Ureter (tissue), 1 donor: ENCODE measurements at regions not wholly inside any gene's neighbourhood (a gene's known extent, or its start where the extent isn't known, plus 50 kb on each side); places are given as distances from the start of the nearest gene placed in this dataset.
"Not testable (repeated sequence)": the region's sequence is repeated elsewhere in the genome, so short reads cannot be mapped to it uniquely, and the experiment has no call there.

ENCODE experiments used
- DNase-seq: peaks from one replicate; pipeline ENCODE4 v3.0.0-alpha.2; 2020; ENCODE audit warnings: low spot score
- donor health status: DM: yes; HTN: yes; CAD: no.

- DNase-seq: no peak
These were observed 192.6 kb upstream of the E2F8 start for GRCh38 chr11:19433367-19433766.

GRCh38 chr11:19432370-19433061 lies 191.8 kb upstream of the E2F8 start:
- no peak for DNase-seq

- no peak for DNase-seq
These were observed 190.1 kb upstream of the E2F8 start for GRCh38 chr11:19430754-19431398.

GRCh38 chr11:19430346-19430745 lies 189.6 kb upstream of the E2F8 start:
- DNase-seq: no peak

GRCh38 chr11:19429108-19429760 lies 188.5 kb upstream of the E2F8 start:
- DNase-seq: no peak

- DNase-seq: no peak
These were observed 187.7 kb upstream of the E2F8 start for GRCh38 chr11:19428206-19429002.

GRCh38 chr11:19426756-19427403 lies 186.1 kb upstream of the E2F8 start:
- DNase-seq: no peak

GRCh38 chr11:19426011-19426755 lies 185.4 kb upstream of the E2F8 start:
- no peak for DNase-seq

GRCh38 chr11:19422276-19422675 lies 181.5 kb upstream of the E2F8 start:
- no peak for DNase-seq

GRCh38 chr11:19420868-19421533 lies 180.3 kb upstream of the E2F8 start:
- DNase-seq: no peak

GRCh38 chr11:19419808-19420207 lies 179.1 kb upstream of the E2F8 start:
- DNase-seq: no peak

GRCh38 chr11:19419021-19419750 lies 178.4 kb upstream of the E2F8 start:
- DNase-seq: no peak

GRCh38 chr11:19418221-19418620 lies 177.5 kb upstream of the E2F8 start:
- DNase-seq: no peak

- not testable (repeated sequence) for DNase-seq
These were observed 171.3 kb upstream of the E2F8 start for GRCh38 chr11:19412070-19412469.

- no peak for DNase-seq
These were observed 169.3 kb upstream of the E2F8 start for GRCh38 chr11:19410032-19410431.

GRCh38 chr11:19409307-19409706 lies 168.6 kb upstream of the E2F8 start:
- no peak for DNase-seq

- no peak for DNase-seq
These were observed 167.0 kb upstream of the E2F8 start for GRCh38 chr11:19407677-19408270.

- DNase-seq: no peak
These were observed 165.2 kb upstream of the E2F8 start for GRCh38 chr11:19405966-19406365.

GRCh38 chr11:19404787-19405186 lies 164.0 kb upstream of the E2F8 start:
- no peak for DNase-seq
